Prostate gland (tissue), 2 donors: ENCODE measurements at regions not wholly inside any gene's neighbourhood (a gene's known extent, or its start where the extent isn't known, plus 50 kb on each side); places are given as distances from the start of the nearest gene placed in this dataset.

Source experiments
- DNase-seq: peaks from one replicate; pipeline ENCODE4 v3.0.0-alpha.2; 2019; ENCODE audit warnings: low spot score
- H3K27ac ChIP-seq, 2 donors: fragments of 200-600 bp; sonication (generic); 2 replicates each; pipeline ENCODE4 v1.5.1; 2017 to 2019
- H3K27me3 ChIP-seq: fragments of 200-600 bp; sonication (generic); replicated peaks from 2 replicates; pipeline ENCODE4 v1.5.1; 2019; ENCODE audit not compliant: insufficient read depth
- H3K36me3 ChIP-seq, 2 donors: fragments of 200-600 bp; sonication (generic); 1 replicate in 1 of 2; 2 replicates in 1 of 2; pipeline versions ENCODE4 v1.5.1 to v1.8.1; 2017 to 2019
- H3K4me1 ChIP-seq: fragments of 200-600 bp; sonication (generic); replicated peaks from 2 replicates; pipeline ENCODE4 v1.5.1; 2019
- H3K4me3 ChIP-seq, 2 donors: fragments of 200-600 bp; sonication (generic); 2 replicates each; pipeline ENCODE4 v1.5.1; 2017 to 2019
- H3K9me3 ChIP-seq: fragments of 200-600 bp; sonication (generic); 2 replicates; pipeline ENCODE4 v1.5.1; 2017
- POLR2A ChIP-seq: fragments of 450-650 bp; IDR thresholded peaks from one replicate; pipeline ENCODE4 v1.6.1; 2016; ENCODE audit warnings: antibody characterized with exemption, mild to moderate bottlenecking
- POLR2AphosphoS5 ChIP-seq: sonication (generic); formaldehyde crosslinking; IDR thresholded peaks from one replicate; pipeline ENCODE4 v1.6.1; 2017; ENCODE audit warnings: antibody characterized with exemption
- WGBS: methylation state at CpG from one replicate; pipeline ENCODE4 v1.1.5; 2018; 5-methylcytosine and 5-hydroxymethylcytosine counted together
- intact Hi-C: fragments of 100-400 bp; cut with DNase I; formaldehyde crosslinking; loops from one replicate; pipeline ENCODE4 v1.14.2; 2022
- TF ChIP-seq, protein P1 (sequence below), 4 experiments: fragments of 200-600 bp in 2 of 4; fragments of 450-650 bp in 2 of 4; sonication (generic) in 2 of 4; IDR thresholded peaks; 1 replicate in 3 of 4; 2 replicates in 1 of 4; pipeline ENCODE4 v1.5.1; 2016 to 2019; ENCODE audit warnings: antibody characterized with exemption in 4 of 4, mild to moderate bottlenecking in 2 of 4, moderate library complexity in 2 of 4

DNA sequence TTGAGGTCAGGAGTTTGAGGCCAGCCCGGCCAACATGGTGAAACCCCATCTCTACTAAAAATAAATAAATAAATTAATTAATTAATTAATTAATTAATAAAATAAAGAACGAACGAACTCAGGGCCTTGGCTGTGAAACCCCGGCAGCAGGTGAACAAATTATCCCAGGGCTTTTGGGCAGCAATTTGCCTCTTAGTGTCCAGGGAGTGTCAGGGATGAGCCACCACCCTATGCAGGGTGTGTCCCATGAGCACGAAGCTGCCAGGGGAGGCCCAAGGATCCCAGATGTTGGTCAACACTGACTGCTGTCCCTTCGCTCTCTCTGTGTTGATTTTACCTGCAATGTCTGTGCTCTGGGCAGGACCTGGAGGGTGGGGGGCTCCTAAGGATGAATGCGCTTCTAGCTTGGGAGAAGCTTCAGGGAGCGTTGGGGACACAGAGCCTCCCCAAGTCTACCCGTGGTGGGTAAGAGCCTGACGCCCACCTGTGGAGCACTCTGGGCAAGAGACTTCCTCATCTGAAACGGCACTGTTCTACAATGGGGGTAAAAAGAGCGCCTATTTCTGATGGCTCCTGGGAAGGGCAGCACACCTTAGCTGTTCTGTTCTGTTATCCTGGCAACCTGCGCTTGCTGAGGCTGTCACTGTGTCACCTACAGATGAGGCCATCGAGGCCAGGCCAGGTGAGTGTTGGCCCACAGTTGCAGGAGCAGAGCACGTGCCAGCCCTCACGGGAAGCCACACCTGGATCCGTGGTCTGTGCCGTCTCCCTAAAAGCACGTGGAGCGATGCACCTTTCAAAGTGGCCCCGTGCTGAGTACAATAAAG is 125.5 kb upstream of the CDH4 start:
- WGBS, result 89% methylated on average over 21 of the region's 21 CpGs

DNA sequence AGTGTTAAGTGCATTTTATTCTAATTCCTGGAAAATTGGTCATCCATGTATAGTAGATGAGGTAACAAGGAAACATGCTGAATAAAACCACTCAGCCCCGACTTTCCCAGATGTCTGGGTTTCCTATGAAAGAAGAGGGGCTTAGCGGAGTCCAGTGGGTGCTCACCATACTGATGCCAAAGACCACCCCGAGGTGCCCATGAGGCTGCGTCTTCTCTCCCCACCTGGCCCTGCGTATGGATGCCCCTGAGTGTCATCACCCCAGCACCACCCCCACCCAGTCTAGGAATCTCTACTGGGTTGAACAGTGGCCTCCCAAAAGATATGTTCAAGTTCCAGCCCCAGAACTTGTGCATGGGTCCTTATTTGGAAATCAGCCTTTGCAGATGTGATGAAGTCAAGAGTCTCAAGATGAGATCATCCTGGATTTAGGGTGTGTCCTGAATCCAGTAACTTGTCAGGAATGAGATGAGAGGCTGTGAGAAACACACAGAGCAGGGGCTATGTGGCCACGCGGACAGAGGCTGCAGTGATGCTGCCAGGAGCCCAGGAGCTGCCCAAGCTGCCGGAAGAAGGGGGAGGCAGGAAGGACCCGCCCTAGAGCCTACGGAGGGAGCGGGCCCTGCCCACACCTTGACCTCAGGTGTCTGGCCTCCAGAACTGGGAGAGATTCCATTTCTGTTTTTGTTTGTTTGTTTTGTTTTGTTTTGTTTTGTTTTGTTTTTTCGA is 124.6 kb upstream of the CDH4 start:
- Histone ChIP-seq H3K36me3 (no peaks in the 10 kb centered on the region), H3K27me3 (peaks cover 8% of the 10 kb centered on the region), H3K9me3 (no peaks in the 10 kb centered on the region), H3K4me1 (no peaks in the 10 kb centered on the region), H3K27ac (no peak overlapping the region), H3K4me3 (no peak overlapping the region)
- DNase-seq, result no peak
- intact Hi-C loops, result no loop called here
- TF ChIP-seq POLR2A (no peak), POLR2AphosphoS5 (no peak)
- TF ChIP-seq, protein P1, sequence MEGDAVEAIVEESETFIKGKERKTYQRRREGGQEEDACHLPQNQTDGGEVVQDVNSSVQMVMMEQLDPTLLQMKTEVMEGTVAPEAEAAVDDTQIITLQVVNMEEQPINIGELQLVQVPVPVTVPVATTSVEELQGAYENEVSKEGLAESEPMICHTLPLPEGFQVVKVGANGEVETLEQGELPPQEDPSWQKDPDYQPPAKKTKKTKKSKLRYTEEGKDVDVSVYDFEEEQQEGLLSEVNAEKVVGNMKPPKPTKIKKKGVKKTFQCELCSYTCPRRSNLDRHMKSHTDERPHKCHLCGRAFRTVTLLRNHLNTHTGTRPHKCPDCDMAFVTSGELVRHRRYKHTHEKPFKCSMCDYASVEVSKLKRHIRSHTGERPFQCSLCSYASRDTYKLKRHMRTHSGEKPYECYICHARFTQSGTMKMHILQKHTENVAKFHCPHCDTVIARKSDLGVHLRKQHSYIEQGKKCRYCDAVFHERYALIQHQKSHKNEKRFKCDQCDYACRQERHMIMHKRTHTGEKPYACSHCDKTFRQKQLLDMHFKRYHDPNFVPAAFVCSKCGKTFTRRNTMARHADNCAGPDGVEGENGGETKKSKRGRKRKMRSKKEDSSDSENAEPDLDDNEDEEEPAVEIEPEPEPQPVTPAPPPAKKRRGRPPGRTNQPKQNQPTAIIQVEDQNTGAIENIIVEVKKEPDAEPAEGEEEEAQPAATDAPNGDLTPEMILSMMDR (IDR thresholded peaks at IDR 0.05), result no peak
- 79% methylated on average over 12 of the region's 12 CpGs for WGBS

More for the DNA sequence above, 125.5 kb upstream of the CDH4 start:
- no peak for DNase-seq
- Histone ChIP-seq H3K36me3 (no peaks in the 10 kb centered on the region), H3K27me3 (peaks cover 8% of the 10 kb centered on the region), H3K9me3 (no peaks in the 10 kb centered on the region), H3K4me3 (no peak overlapping the region), H3K4me1 (no peaks in the 10 kb centered on the region), H3K27ac (no peak overlapping the region)
- TF ChIP-seq, protein P1 (IDR thresholded peaks at IDR 0.05), result no peak
- TF ChIP-seq POLR2AphosphoS5 (no peak), POLR2A (no peak)
- intact Hi-C loops, result no loop called here

DNA sequence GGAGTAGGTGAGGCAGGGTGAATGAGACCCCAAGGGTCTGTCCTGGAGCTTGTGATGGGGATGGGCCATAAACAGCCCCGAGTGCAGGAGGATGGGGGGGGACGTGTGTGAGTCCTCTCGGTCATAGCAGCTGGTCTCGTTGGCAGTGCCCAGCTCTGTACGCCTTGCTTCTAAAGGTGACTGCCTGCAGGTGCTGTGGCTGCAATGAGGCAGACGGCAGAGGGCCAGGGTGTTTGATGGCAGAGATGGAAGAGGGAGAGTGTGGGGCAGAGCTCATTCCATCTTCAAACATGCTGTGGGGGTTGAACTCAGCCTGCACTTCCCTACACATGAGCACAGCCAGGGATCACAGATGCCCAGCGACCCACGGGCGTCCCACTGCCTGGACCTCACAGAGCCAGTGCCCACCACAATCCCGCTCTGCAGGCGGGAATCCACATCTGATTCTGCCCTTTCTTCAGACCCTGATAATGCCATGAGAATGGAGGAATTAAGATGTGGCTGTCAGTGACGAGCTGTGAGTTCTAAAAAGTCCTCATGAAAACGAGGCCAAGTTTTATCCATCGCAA is 123.3 kb upstream of the CDH4 start:
- no peaks in the 10 kb centered on the region for H3K9me3 ChIP-seq
- H3K4me3 ChIP-seq, result no peak overlapping the region
- intact Hi-C loops, result no loop called here
- 61% methylated on average over 14 of the region's 14 CpGs for WGBS
- no peak for DNase-seq
- H3K36me3 ChIP-seq, result no peaks in the 10 kb centered on the region
- TF ChIP-seq POLR2A (no peak), POLR2AphosphoS5 (no peak)
- TF ChIP-seq, protein P1 (IDR thresholded peaks at IDR 0.05), result no peak
- H3K27me3 ChIP-seq, result peaks cover 13% of the 10 kb centered on the region
- H3K4me1 ChIP-seq, result no peaks in the 10 kb centered on the region
- H3K27ac ChIP-seq, result no peak overlapping the region

DNA sequence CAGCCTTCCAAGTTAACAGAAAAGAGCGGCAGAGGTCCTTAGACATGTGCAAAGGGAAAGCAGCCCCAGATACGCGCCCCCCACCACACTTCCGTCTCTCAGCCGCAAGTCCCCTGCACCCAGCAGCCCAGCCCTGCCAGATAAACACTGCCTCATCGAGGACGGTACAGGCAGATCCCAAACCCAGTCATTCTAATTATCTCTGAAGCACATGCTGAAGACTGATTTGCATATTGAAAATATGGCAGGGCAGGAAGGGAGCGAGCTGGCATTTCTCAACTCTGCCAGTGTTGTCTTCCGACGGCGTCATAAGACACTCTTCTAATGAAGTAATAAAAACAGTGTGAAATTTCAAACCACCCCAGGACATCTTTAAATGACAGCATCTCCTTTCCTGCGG is 122.8 kb upstream of the CDH4 start:
- WGBS, result 29% methylated on average over 12 of the region's 12 CpGs
- Histone ChIP-seq H3K9me3 (no peaks in the 10 kb centered on the region), H3K27ac (no peak overlapping the region), H3K4me3 (no peak overlapping the region), H3K36me3 (no peaks in the 10 kb centered on the region), H3K4me1 (no peaks in the 10 kb centered on the region), H3K27me3 (peaks cover 13% of the 10 kb centered on the region)
- DNase-seq, result no peak
- TF ChIP-seq POLR2AphosphoS5, result no peak
- no peak for TF ChIP-seq POLR2A
- TF ChIP-seq, protein P1 (IDR thresholded peaks at IDR 0.05), result no peak
- intact Hi-C loops, result no loop called here
